ENCODE measurements at regions not wholly inside any gene's neighbourhood (a gene's known extent, or its start where the extent isn't known, plus 50 kb on each side); places are given as distances from the start of the nearest gene placed in this dataset.

GRCh38 chr16:61005952-61006351 is 1030.3 kb downstream of the CDH8 start:
- Histone ChIP-seq H3K36me3 (no peaks in the 10 kb centered on the region), H3K9me3 (no peaks in the 10 kb centered on the region), H3K4me3 (no peak overlapping the region), H3K4me1 (no peaks in the 10 kb centered on the region), H3K27ac (no peak overlapping the region), H3K27me3 (no peaks in the 10 kb centered on the region)
- TF ChIP-seq POLR2A (IDR thresholded peaks at IDR 0.05), result no peak
- in situ Hi-C loops (cut with MboI; ENCODE audit: low sequenced_read_pairs in 4 of 4), result no loop called here
- intact Hi-C loops (cut with DNase I; ENCODE audit: low total_unique reads), result no loop called here
- DNase-seq (no peak), ATAC-seq (no peak)

- intact Hi-C loops (cut with DNase I; ENCODE audit: low total_unique reads), result no loop called here
- no peak for ATAC-seq
- H3K27me3 ChIP-seq, result no peaks in the 10 kb centered on the region
- H3K4me1 ChIP-seq, result no peaks in the 10 kb centered on the region
- DNase-seq, result no peak
- no peaks in the 10 kb centered on the region for H3K9me3 ChIP-seq
- no peak overlapping the region for H3K4me3 ChIP-seq
- no peak overlapping the region for H3K27ac ChIP-seq
- no peaks in the 10 kb centered on the region for H3K36me3 ChIP-seq
- in situ Hi-C loops (cut with MboI; ENCODE audit: low sequenced_read_pairs in 4 of 4), result no loop called here
- TF ChIP-seq POLR2A (IDR thresholded peaks at IDR 0.05) (no peak), CTCF (IDR thresholded peaks at IDR 0.05 in 4 of 5, conservative IDR thresholded peaks at IDR 0.05 in 1 of 5) (no peak)
Measured at GRCh38 chr16:61002479-61003204, 1033.6 kb downstream of the CDH8 start.

GRCh38 chr16:60991886-60992285 is 1044.4 kb downstream of the CDH8 start:
- DNase-seq, result no peak
- no peaks in the 10 kb centered on the region for H3K4me1 ChIP-seq
- intact Hi-C loops (cut with DNase I; ENCODE audit: low total_unique reads) (no loop called here), in situ Hi-C loops (cut with MboI; ENCODE audit: low sequenced_read_pairs in 4 of 4) (no loop called here)
- no peak overlapping the region for H3K27ac ChIP-seq
- H3K9me3 ChIP-seq, result no peaks in the 10 kb centered on the region
- no peak for TF ChIP-seq POLR2A (IDR thresholded peaks at IDR 0.05)
- no peak for TF ChIP-seq CTCF (IDR thresholded peaks at IDR 0.05 in 4 of 5, conservative IDR thresholded peaks at IDR 0.05 in 1 of 5)
- no peak overlapping the region for H3K4me3 ChIP-seq
- no peak for ATAC-seq
- H3K27me3 ChIP-seq, result no peaks in the 10 kb centered on the region
- H3K36me3 ChIP-seq, result no peaks in the 10 kb centered on the region

- no peak for TF ChIP-seq POLR2A (IDR thresholded peaks at IDR 0.05)
- no peak for TF ChIP-seq CTCF (IDR thresholded peaks at IDR 0.05 in 4 of 5, conservative IDR thresholded peaks at IDR 0.05 in 1 of 5)
- Histone ChIP-seq H3K9me3 (no peaks in the 10 kb centered on the region), H3K27me3 (no peaks in the 10 kb centered on the region), H3K4me3 (no peak overlapping the region), H3K4me1 (no peaks in the 10 kb centered on the region), H3K36me3 (no peaks in the 10 kb centered on the region), H3K27ac (no peak overlapping the region)
- DNase-seq, result no peak
- in situ Hi-C loops (cut with MboI; ENCODE audit: low sequenced_read_pairs in 4 of 4), result no loop called here
- no peak for ATAC-seq
- intact Hi-C loops (cut with DNase I; ENCODE audit: low total_unique reads), result no loop called here
Measured at GRCh38 chr16:60989592-60989991, 1046.6 kb downstream of the CDH8 start.

GRCh38 chr16:60979119-60979518 is 1057.1 kb downstream of the CDH8 start:
- intact Hi-C loops (cut with DNase I; ENCODE audit: low total_unique reads), result no loop called here
- no peak for DNase-seq
- H3K27me3 ChIP-seq, result no peaks in the 10 kb centered on the region

More at GRCh38 chr16:60979119-60979518, 1057.1 kb downstream of the CDH8 start:
- in situ Hi-C loops (cut with MboI; ENCODE audit: low sequenced_read_pairs in 4 of 4), result no loop called here
- Histone ChIP-seq H3K9me3 (no peaks in the 10 kb centered on the region), H3K4me3 (no peak overlapping the region), H3K36me3 (no peaks in the 10 kb centered on the region), H3K4me1 (no peaks in the 10 kb centered on the region), H3K27ac (no peak overlapping the region)
- no peak for ATAC-seq
- TF ChIP-seq CTCF (IDR thresholded peaks at IDR 0.05 in 4 of 5, conservative IDR thresholded peaks at IDR 0.05 in 1 of 5), result no peak
- no peak for TF ChIP-seq POLR2A (IDR thresholded peaks at IDR 0.05)
